Astrocyte (in vitro differentiated cells and primary cell): ENCODE measurements at regions not wholly inside any gene's neighbourhood (a gene's known extent, or its start where the extent isn't known, plus 50 kb on each side); places are given as distances from the start of the nearest gene placed in this dataset.

Experiments used
- DNase-seq: peaks from one replicate; pipeline ENCODE4 v3.0.0-alpha.2; 2010; ENCODE audit warnings: low read depth
- FAIRE-seq: peaks from 2 replicates; lab custom pipeline; 2011; peaks lifted over from hg19 to GRCh38; lab: Jason Lieb, UNC
- H2AFZ ChIP-seq: 2 replicates; pipeline ENCODE4 v1.6.0; 2012; ENCODE audit warnings: low read depth, low read length, inconsistent platforms
- H3K27ac ChIP-seq: 2 replicates; pipeline ENCODE4 v1.5.1; 2011; ENCODE audit warnings: low read depth, low read length, inconsistent platforms
- H3K27me3 ChIP-seq: 2 replicates; pipeline ENCODE4 v1.6.0; 2011; ENCODE audit warnings: low read length, inconsistent platforms; ENCODE audit not compliant: insufficient read depth
- H3K36me3 ChIP-seq: 2 replicates; pipeline ENCODE4 v1.5.1; 2011; ENCODE audit warnings: low read length, inconsistent platforms; ENCODE audit not compliant: insufficient read depth
- H3K4me1 ChIP-seq: 2 replicates; pipeline ENCODE4 v1.5.1; 2011; ENCODE audit warnings: low read length, inconsistent platforms; ENCODE audit not compliant: insufficient read depth
- H3K4me2 ChIP-seq: 2 replicates; pipeline ENCODE4 v1.6.0; 2012; ENCODE audit warnings: low read length, inconsistent platforms
- H3K4me3 ChIP-seq: 2 replicates; pipeline ENCODE4 v1.5.1; 2011; ENCODE audit warnings: low read depth, mild to moderate bottlenecking, low read length, inconsistent platforms; ENCODE audit not compliant: insufficient read depth
- H3K79me2 ChIP-seq: 2 replicates; pipeline ENCODE4 v1.6.0; 2012; ENCODE audit warnings: mild to moderate bottlenecking, low read length, inconsistent platforms; ENCODE audit not compliant: insufficient read depth
- H3K9ac ChIP-seq: 2 replicates; pipeline ENCODE4 v1.6.0; 2012; ENCODE audit warnings: mild to moderate bottlenecking, low read length, inconsistent platforms
- H3K9me3 ChIP-seq: 2 replicates; pipeline ENCODE4 v1.5.1; 2012; ENCODE audit warnings: low read depth, mild to moderate bottlenecking, low read length, inconsistent platforms; ENCODE audit not compliant: insufficient read depth
- H4K20me1 ChIP-seq: 2 replicates; pipeline ENCODE4 v1.6.0; 2012; ENCODE audit warnings: low read length, inconsistent platforms; ENCODE audit not compliant: insufficient read depth
- H3K27ac Mint-ChIP-seq: one replicate; pipeline ENCODE4 v1.8.0; 2021; ENCODE audit warnings: mild to moderate bottlenecking, mixed read lengths; ENCODE audit not compliant: unreplicated experiment
- H3K27me3 Mint-ChIP-seq: one replicate; pipeline ENCODE4 v1.8.0; 2021; ENCODE audit warnings: low read depth, mixed read lengths; ENCODE audit not compliant: unreplicated experiment
- H3K36me3 Mint-ChIP-seq: one replicate; pipeline ENCODE4 v1.8.0; 2021; ENCODE audit warnings: low read depth, mixed read lengths; ENCODE audit not compliant: unreplicated experiment
- H3K4me1 Mint-ChIP-seq: one replicate; pipeline ENCODE4 v1.8.0; 2021; ENCODE audit warnings: low read depth, mixed read lengths; ENCODE audit not compliant: unreplicated experiment
- H3K4me3 Mint-ChIP-seq: one replicate; pipeline ENCODE4 v1.8.0; 2021; ENCODE audit warnings: mild to moderate bottlenecking, moderate library complexity, mixed read lengths; ENCODE audit not compliant: unreplicated experiment
- H3K9me3 Mint-ChIP-seq: one replicate; pipeline ENCODE4 v1.8.0; 2021; ENCODE audit warnings: mild to moderate bottlenecking, mixed read lengths; ENCODE audit not compliant: unreplicated experiment
- CTCF ChIP-seq: IDR thresholded peaks from 2 replicates; pipeline ENCODE4 v1.5.1; 2011; ENCODE audit warnings: low read depth, mild to moderate bottlenecking, inconsistent platforms, low read length, moderate library complexity; ENCODE audit not compliant: insufficient read depth
- EZH2 ChIP-seq: IDR thresholded peaks from 2 replicates; pipeline ENCODE4 v1.6.1; 2012; ENCODE audit warnings: mild to moderate bottlenecking, low read length, inconsistent platforms; ENCODE audit not compliant: insufficient read depth

GRCh38 chr14:62409169-62409568 lies 636.1 kb downstream of the KCNH5 start:
- H3K4me2 ChIP-seq = no peak overlapping the region
- no peak for TF ChIP-seq CTCF
- TF ChIP-seq EZH2 = no peak
- no peak overlapping the region for H2AFZ ChIP-seq
- peaks cover 8% of the 10 kb centered on the region for H3K4me1 Mint-ChIP-seq
- H3K27ac Mint-ChIP-seq = peak overlapping the region; percentile 94
- H3K27me3 Mint-ChIP-seq = no peaks in the 10 kb centered on the region
- DNase-seq = no peak
- H3K79me2 ChIP-seq = no peaks in the 10 kb centered on the region
- H4K20me1 ChIP-seq = no peaks in the 10 kb centered on the region
- H3K4me1 ChIP-seq = no peaks in the 10 kb centered on the region
- no peaks in the 10 kb centered on the region for H3K36me3 ChIP-seq
- H3K36me3 Mint-ChIP-seq = no peaks in the 10 kb centered on the region
- H3K9me3 Mint-ChIP-seq = no peaks in the 10 kb centered on the region
- H3K4me3 Mint-ChIP-seq = no peak overlapping the region
- no peaks in the 10 kb centered on the region for H3K9me3 ChIP-seq
- H3K27me3 ChIP-seq = no peaks in the 10 kb centered on the region
- H3K9ac ChIP-seq = no peak overlapping the region
- no peak overlapping the region for H3K4me3 ChIP-seq
- no peak overlapping the region for H3K27ac ChIP-seq
- no peak for FAIRE-seq

- no peak for FAIRE-seq
- peak overlapping the region; percentile 24 for H3K4me2 ChIP-seq
- no peak overlapping the region for H2AFZ ChIP-seq
- no peaks in the 10 kb centered on the region for H3K27me3 Mint-ChIP-seq
- H3K79me2 ChIP-seq = no peaks in the 10 kb centered on the region
- H3K27me3 ChIP-seq = no peaks in the 10 kb centered on the region
- no peaks in the 10 kb centered on the region for H3K36me3 ChIP-seq
- no peak overlapping the region for H3K4me3 Mint-ChIP-seq
- H3K9ac ChIP-seq = no peak overlapping the region
- no peak overlapping the region for H3K4me3 ChIP-seq
- peak; percentile 66 for DNase-seq
- H3K9me3 ChIP-seq = no peaks in the 10 kb centered on the region
- no peaks in the 10 kb centered on the region for H3K9me3 Mint-ChIP-seq
- no peaks in the 10 kb centered on the region for H4K20me1 ChIP-seq
- no peaks in the 10 kb centered on the region for H3K36me3 Mint-ChIP-seq
- TF ChIP-seq CTCF (no peak), EZH2 (no peak)
- no peaks in the 10 kb centered on the region for H3K4me1 ChIP-seq
- peak overlapping the region; percentile 94 for H3K27ac Mint-ChIP-seq
- no peak overlapping the region for H3K27ac ChIP-seq
- peaks cover 8% of the 10 kb centered on the region for H3K4me1 Mint-ChIP-seq
Observed at GRCh38 chr14:62409626-62410300, 635.5 kb downstream of the KCNH5 start.

- Mint-ChIP-seq H3K27me3 (no peaks in the 10 kb centered on the region), H3K9me3 (peaks cover 12% of the 10 kb centered on the region), H3K36me3 (no peaks in the 10 kb centered on the region), H3K4me1 (no peaks in the 10 kb centered on the region), H3K4me3 (no peak overlapping the region), H3K27ac (no peak overlapping the region)
- Histone ChIP-seq H3K4me3 (no peak overlapping the region), H3K27ac (no peak overlapping the region), H3K9ac (no peak overlapping the region), H3K9me3 (peaks cover 2% of the 10 kb centered on the region), H3K27me3 (no peaks in the 10 kb centered on the region), H3K79me2 (no peaks in the 10 kb centered on the region), H2AFZ (no peak overlapping the region), H3K36me3 (no peaks in the 10 kb centered on the region), H3K4me1 (no peaks in the 10 kb centered on the region), H4K20me1 (no peaks in the 10 kb centered on the region), H3K4me2 (no peak overlapping the region)
- no peak for TF ChIP-seq CTCF
- TF ChIP-seq EZH2 = no peak
- FAIRE-seq (no peak), DNase-seq (peak; percentile 9)
Observed at GRCh38 chr14:62420847-62421246, 624.4 kb downstream of the KCNH5 start.
